ENCODE measurements at regions not wholly inside any gene's neighbourhood (a gene's known extent, or its start where the extent isn't known, plus 50 kb on each side); places are given as distances from the start of the nearest gene placed in this dataset.
"Not testable (repeated sequence)": the region's sequence is repeated elsewhere in the genome, so short reads cannot be mapped to it uniquely, and the experiment has no call there.

GRCh38 chr16:60405286-60405685 lies 1631.0 kb downstream of the CDH8 start:
- 48 to 74% (median 67%) methylated on average over 2 of the region's 2 CpGs for WGBS, 5 donors
- Histone ChIP-seq H3K4me1 (no peaks in the 10 kb centered on the region), H3K27me3 (no peaks in the 10 kb centered on the region), H3K27ac (no peak overlapping the region), H3K9me3 (no peaks in the 10 kb centered on the region), H3K36me3 (no peaks in the 10 kb centered on the region), H3K4me3 (no peak overlapping the region)
- peak in 1 of 2 donors; percentile 27 for DNase-seq
- intact Hi-C loops (cut with DNase I; ENCODE audit: low total_unique reads): no loop called here
- no peak for TF ChIP-seq POLR2A (IDR thresholded peaks at IDR 0.05)
- TF ChIP-seq CTCF (IDR thresholded peaks at IDR 0.05): no peak
- TF ChIP-seq EP300 (IDR thresholded peaks at IDR 0.05): no peak
- no peak for TF ChIP-seq POLR2AphosphoS5 (IDR thresholded peaks at IDR 0.05)

- Histone ChIP-seq H3K4me1 (no peaks in the 10 kb centered on the region), H3K36me3 (no peaks in the 10 kb centered on the region), H3K9me3 (no peaks in the 10 kb centered on the region), H3K4me3 (no peak overlapping the region), H3K27me3 (no peaks in the 10 kb centered on the region), H3K27ac (no peak overlapping the region)
- intact Hi-C loops (cut with DNase I; ENCODE audit: low total_unique reads): no loop called here
- WGBS, 5 donors: 42 to 66% (median 58%) methylated on average over 3 of the region's 3 CpGs
- no peak for DNase-seq
- TF ChIP-seq EP300 (IDR thresholded peaks at IDR 0.05): no peak
- TF ChIP-seq POLR2AphosphoS5 (IDR thresholded peaks at IDR 0.05): no peak
- no peak for TF ChIP-seq POLR2A (IDR thresholded peaks at IDR 0.05)
- TF ChIP-seq CTCF (IDR thresholded peaks at IDR 0.05): no peak
Observed at GRCh38 chr16:60404401-60404800, 1631.8 kb downstream of the CDH8 start.

GRCh38 chr16:60402941-60403340 lies 1633.3 kb downstream of the CDH8 start:
- 91 to 98% (median 95%) methylated on average over 8 to 9 of the region's 9 CpGs for WGBS, 5 donors
- intact Hi-C loops (cut with DNase I; ENCODE audit: low total_unique reads); DNase-seq; H3K4me1 ChIP-seq; H3K9me3 ChIP-seq; H3K36me3 ChIP-seq; H3K27me3 ChIP-seq; H3K4me3 ChIP-seq; H3K27ac ChIP-seq: not testable (repeated sequence)

- no peak overlapping the region for H3K27ac ChIP-seq
- H3K27me3 ChIP-seq: no peaks in the 10 kb centered on the region
- H3K4me3 ChIP-seq: no peak overlapping the region
- DNase-seq: no peak
- H3K9me3 ChIP-seq: no peaks in the 10 kb centered on the region
- intact Hi-C loops (cut with DNase I; ENCODE audit: low total_unique reads): no loop called here
- TF ChIP-seq POLR2A (IDR thresholded peaks at IDR 0.05): no peak
- no peak for TF ChIP-seq EP300 (IDR thresholded peaks at IDR 0.05)
- no peak for TF ChIP-seq POLR2AphosphoS5 (IDR thresholded peaks at IDR 0.05)
- no peak for TF ChIP-seq CTCF (IDR thresholded peaks at IDR 0.05)
- H3K4me1 ChIP-seq: no peaks in the 10 kb centered on the region
- WGBS, 5 donors: 80 to 94% (median 91%) methylated on average over 4 of the region's 4 CpGs
- H3K36me3 ChIP-seq: no peaks in the 10 kb centered on the region
Observed at GRCh38 chr16:60392380-60392779, 1643.9 kb downstream of the CDH8 start.

GRCh38 chr16:60371591-60371990 lies 1637.5 kb upstream of the GOT2 start:
- DNase-seq: peak in 1 of 2 donors; percentile 14
- 58 to 78% (median 60%) methylated on average over 2 of the region's 2 CpGs for WGBS, 5 donors
- H3K27ac ChIP-seq: no peak overlapping the region
- no peak overlapping the region for H3K4me3 ChIP-seq
- H3K36me3 ChIP-seq: no peaks in the 10 kb centered on the region
- no peaks in the 10 kb centered on the region for H3K27me3 ChIP-seq
- H3K4me1 ChIP-seq: no peaks in the 10 kb centered on the region
- TF ChIP-seq CTCF (IDR thresholded peaks at IDR 0.05) (no peak), POLR2A (IDR thresholded peaks at IDR 0.05) (no peak), POLR2AphosphoS5 (IDR thresholded peaks at IDR 0.05) (no peak), EP300 (IDR thresholded peaks at IDR 0.05) (no peak)
- intact Hi-C loops (cut with DNase I; ENCODE audit: low total_unique reads): no loop called here
- H3K9me3 ChIP-seq: no peaks in the 10 kb centered on the region

Measured in stomach (tissue), 8 donors.